DND-41 (cell line): ENCODE measurements at regions not wholly inside any gene's neighbourhood (a gene's known extent, or its start where the extent isn't known, plus 50 kb on each side); places are given as distances from the start of the nearest gene placed in this dataset.

Source experiments
- ATAC-seq: fragments of 200-7000 bp; cut with Tn5 transposase; 3 replicates; pipeline ENCODE4 v1.9.1; 2021; ENCODE audit warnings: low read depth; ENCODE audit not compliant: insufficient read depth
- DNase-seq: peaks from one replicate; pipeline ENCODE4 v3.0.0-alpha.2; 2020
- H2AFZ ChIP-seq: 2 replicates; pipeline ENCODE4 v1.6.0; 2012; ENCODE audit warnings: low read depth, low read length
- H3K27ac ChIP-seq: 2 replicates; pipeline ENCODE4 v1.5.1; 2012; ENCODE audit warnings: low read length, inconsistent platforms
- H3K27me3 ChIP-seq: fragments of 200-600 bp; sonication (generic); 2 replicates; pipeline ENCODE4 v1.6.0; 2012; ENCODE audit warnings: low read length, mild to moderate bottlenecking, inconsistent platforms; ENCODE audit not compliant: insufficient read depth, poor library complexity
- H3K36me3 ChIP-seq: 2 replicates; pipeline ENCODE4 v1.5.1; 2012; ENCODE audit warnings: low read length, inconsistent platforms; ENCODE audit not compliant: insufficient read depth
- H3K4me1 ChIP-seq: 2 replicates; pipeline ENCODE4 v1.5.1; 2012; ENCODE audit warnings: mild to moderate bottlenecking, low read length; ENCODE audit not compliant: insufficient read depth
- H3K4me2 ChIP-seq: 2 replicates; pipeline ENCODE4 v1.6.0; 2012; ENCODE audit warnings: mild to moderate bottlenecking, moderate library complexity, low read length, inconsistent platforms; ENCODE audit not compliant: insufficient read depth
- H3K4me3 ChIP-seq, 2 experiments: fragments of 200-600 bp in 1 of 2; shearing (Covaris generic) in 1 of 2; 2 replicates each; pipeline ENCODE4 v1.5.1; 2012 to 2016; ENCODE audit warnings: inconsistent platforms in 2 of 2, low read length in 2 of 2, mild to moderate bottlenecking in 2 of 2, low read depth in 1 of 2, moderate library complexity in 1 of 2
- H3K79me2 ChIP-seq: 2 replicates; pipeline ENCODE4 v1.6.0; 2012; ENCODE audit warnings: low read length, inconsistent platforms; ENCODE audit not compliant: insufficient read depth
- H3K9ac ChIP-seq: 2 replicates; pipeline ENCODE4 v1.6.0; 2012; ENCODE audit warnings: low read depth, mild to moderate bottlenecking, inconsistent platforms, low read length, moderate library complexity
- H3K9me3 ChIP-seq: 2 replicates; pipeline ENCODE4 v1.5.1; 2012; ENCODE audit warnings: low read length, moderate library complexity, mild to moderate bottlenecking, inconsistent platforms; ENCODE audit not compliant: insufficient read depth, severe bottlenecking
- H4K20me1 ChIP-seq: 2 replicates; pipeline ENCODE4 v1.6.0; 2012; ENCODE audit warnings: low read length; ENCODE audit not compliant: insufficient read depth
- EZH2 ChIP-seq: IDR thresholded peaks from 3 replicates; pipeline ENCODE4 v1.6.1; 2012; ENCODE audit warnings: borderline replicate concordance, low read depth, mild to moderate bottlenecking, moderate library complexity, low read length, inconsistent platforms; ENCODE audit not compliant: severe bottlenecking
- TF ChIP-seq, protein P1 (sequence below): IDR thresholded peaks from 2 replicates; pipeline ENCODE4 v1.5.1; 2012; ENCODE audit warnings: borderline replicate concordance, low read length, moderate library complexity, mild to moderate bottlenecking; ENCODE audit not compliant: poor library complexity, severe bottlenecking; ENCODE audit errors: extremely low read depth

DNA sequence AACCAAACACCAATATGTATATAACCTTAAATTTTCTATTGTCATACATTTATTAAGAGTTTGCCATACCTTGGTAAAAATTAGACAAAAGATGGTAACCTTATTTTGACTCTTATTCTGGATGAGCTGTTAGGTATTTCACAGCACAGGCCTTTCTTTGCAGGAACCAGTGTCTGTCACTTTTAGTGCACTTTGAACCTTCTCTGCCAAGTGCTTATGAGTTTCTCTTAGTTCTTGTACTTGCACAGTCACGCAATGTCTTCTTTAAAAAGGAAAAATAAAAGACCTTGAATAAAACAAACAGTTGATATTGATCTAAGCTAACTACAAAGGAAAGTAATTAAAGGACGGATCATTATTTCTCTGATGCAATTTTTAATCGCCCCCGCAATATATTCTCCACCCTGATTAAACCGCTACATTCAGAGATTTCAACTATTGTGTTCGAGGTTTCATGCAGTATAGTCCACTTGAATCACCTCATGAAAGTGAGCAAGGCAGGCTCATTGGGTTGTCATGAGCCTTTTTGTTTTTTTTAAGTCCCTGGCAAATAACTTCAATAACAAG is 534.5 kb downstream of the KLF5 start:
- ATAC-seq (no peak), DNase-seq (no peak)
- no peak overlapping the region for H2AFZ ChIP-seq
- no peaks in the 10 kb centered on the region for H4K20me1 ChIP-seq
- no peaks in the 10 kb centered on the region for H3K79me2 ChIP-seq
- TF ChIP-seq EZH2, result no peak
- TF ChIP-seq, protein P1, sequence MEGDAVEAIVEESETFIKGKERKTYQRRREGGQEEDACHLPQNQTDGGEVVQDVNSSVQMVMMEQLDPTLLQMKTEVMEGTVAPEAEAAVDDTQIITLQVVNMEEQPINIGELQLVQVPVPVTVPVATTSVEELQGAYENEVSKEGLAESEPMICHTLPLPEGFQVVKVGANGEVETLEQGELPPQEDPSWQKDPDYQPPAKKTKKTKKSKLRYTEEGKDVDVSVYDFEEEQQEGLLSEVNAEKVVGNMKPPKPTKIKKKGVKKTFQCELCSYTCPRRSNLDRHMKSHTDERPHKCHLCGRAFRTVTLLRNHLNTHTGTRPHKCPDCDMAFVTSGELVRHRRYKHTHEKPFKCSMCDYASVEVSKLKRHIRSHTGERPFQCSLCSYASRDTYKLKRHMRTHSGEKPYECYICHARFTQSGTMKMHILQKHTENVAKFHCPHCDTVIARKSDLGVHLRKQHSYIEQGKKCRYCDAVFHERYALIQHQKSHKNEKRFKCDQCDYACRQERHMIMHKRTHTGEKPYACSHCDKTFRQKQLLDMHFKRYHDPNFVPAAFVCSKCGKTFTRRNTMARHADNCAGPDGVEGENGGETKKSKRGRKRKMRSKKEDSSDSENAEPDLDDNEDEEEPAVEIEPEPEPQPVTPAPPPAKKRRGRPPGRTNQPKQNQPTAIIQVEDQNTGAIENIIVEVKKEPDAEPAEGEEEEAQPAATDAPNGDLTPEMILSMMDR, result no peak
- no peak overlapping the region for H3K27ac ChIP-seq
- H3K9ac ChIP-seq, result no peak overlapping the region
- H3K27me3 ChIP-seq, result no peaks in the 10 kb centered on the region
- H3K4me2 ChIP-seq, result no peak overlapping the region
- H3K4me1 ChIP-seq, result no peaks in the 10 kb centered on the region
- no peaks in the 10 kb centered on the region for H3K36me3 ChIP-seq
- H3K9me3 ChIP-seq, result no peaks in the 10 kb centered on the region
- H3K4me3 ChIP-seq, result no peak overlapping the region

DNA sequence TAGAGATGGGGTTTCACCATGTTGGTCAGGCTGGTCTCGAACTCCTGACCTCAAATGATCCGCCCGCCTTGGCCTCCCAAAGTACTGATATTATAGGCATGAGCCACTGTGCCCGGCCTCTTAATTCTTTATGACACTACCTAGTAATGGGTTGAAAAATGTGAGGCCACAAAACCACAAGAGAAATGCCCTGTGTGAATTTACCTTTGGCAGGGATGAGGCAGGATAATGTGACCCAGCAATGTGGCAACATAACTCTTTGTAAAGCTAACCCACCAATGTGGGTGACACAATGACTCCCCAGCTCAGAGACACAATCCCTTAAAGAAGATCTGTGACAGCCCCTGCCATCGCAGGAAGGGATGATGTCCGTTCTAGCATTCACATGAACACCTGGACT is 533.1 kb downstream of the KLF5 start:
- no peak overlapping the region for H3K4me3 ChIP-seq
- H3K27me3 ChIP-seq, result no peaks in the 10 kb centered on the region
- DNase-seq (no peak), ATAC-seq (no peak)
- H3K36me3 ChIP-seq, result no peaks in the 10 kb centered on the region
- no peaks in the 10 kb centered on the region for H4K20me1 ChIP-seq
- H3K27ac ChIP-seq, result no peak overlapping the region
- H3K4me1 ChIP-seq, result no peaks in the 10 kb centered on the region
- no peaks in the 10 kb centered on the region for H3K79me2 ChIP-seq
- H3K9me3 ChIP-seq, result no peaks in the 10 kb centered on the region
- no peak overlapping the region for H3K4me2 ChIP-seq
- TF ChIP-seq, protein P1, result no peak
- TF ChIP-seq EZH2, result no peak
- no peak overlapping the region for H2AFZ ChIP-seq
- no peak overlapping the region for H3K9ac ChIP-seq

DNA sequence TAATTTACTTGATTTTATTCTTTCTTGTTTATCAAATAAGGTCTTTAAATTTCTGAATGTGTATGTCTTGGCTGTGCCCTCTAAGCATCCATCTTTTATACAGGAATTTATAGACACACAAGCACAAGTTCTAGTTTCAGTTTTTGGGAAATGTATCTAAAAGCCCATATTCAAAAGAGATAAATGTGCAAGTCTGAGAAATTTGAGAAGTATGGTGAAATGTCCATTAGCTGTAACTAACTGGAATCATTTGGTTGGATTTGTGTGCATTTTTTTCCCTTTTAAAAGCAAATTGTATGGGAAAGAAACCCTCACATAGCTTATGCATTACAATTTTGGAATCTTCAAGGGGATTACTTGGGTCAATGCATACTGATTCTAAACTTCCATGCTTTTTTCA is 532.0 kb downstream of the KLF5 start:
- H3K9ac ChIP-seq, result no peak overlapping the region

More for the DNA sequence above, 532.0 kb downstream of the KLF5 start:
- no peak overlapping the region for H3K27ac ChIP-seq
- H3K36me3 ChIP-seq, result no peaks in the 10 kb centered on the region
- DNase-seq (no peak), ATAC-seq (no peak)
- H3K4me1 ChIP-seq, result no peaks in the 10 kb centered on the region
- no peak overlapping the region for H3K4me3 ChIP-seq
- H3K4me2 ChIP-seq, result no peak overlapping the region
- no peaks in the 10 kb centered on the region for H3K79me2 ChIP-seq
- no peak overlapping the region for H2AFZ ChIP-seq
- TF ChIP-seq, protein P1, result no peak
- TF ChIP-seq EZH2, result no peak
- H4K20me1 ChIP-seq, result no peaks in the 10 kb centered on the region
- H3K27me3 ChIP-seq, result no peaks in the 10 kb centered on the region
- no peaks in the 10 kb centered on the region for H3K9me3 ChIP-seq
